Stimulated activated naive CD4-positive, alpha-beta T cell treated with Interleukin-2 at 50 U/mL for 16 hours (primary cell): ENCODE measurements at regions not wholly inside any gene's neighbourhood (a gene's known extent, or its start where the extent isn't known, plus 50 kb on each side); places are given as distances from the start of the nearest gene placed in this dataset.

Experiments used
- DNase-seq: peaks from one replicate; lab custom pipeline; 2025; lab: John Stamatoyannopoulos, UW

- no peak for DNase-seq
These were observed 94.5 kb upstream of the ZNF469 start for GRCh38 chr16:88288303-88288702.

- DNase-seq: no peak
These were observed 93.8 kb upstream of the ZNF469 start for GRCh38 chr16:88289001-88289400.

- no peak for DNase-seq
These were observed 93.2 kb upstream of the ZNF469 start for GRCh38 chr16:88289561-88289960.

- no peak for DNase-seq
These were observed 92.8 kb upstream of the ZNF469 start for GRCh38 chr16:88289968-88290401.

- DNase-seq: no peak
These were observed 91.6 kb upstream of the ZNF469 start for GRCh38 chr16:88290850-88291830.

- no peak for DNase-seq
These were observed 90.5 kb upstream of the ZNF469 start for GRCh38 chr16:88292007-88292970.

- DNase-seq: no peak
These were observed 89.7 kb upstream of the ZNF469 start for GRCh38 chr16:88293097-88293496.

GRCh38 chr16:88295671-88296436, 86.9 kb upstream of the ZNF469 start:
- DNase-seq: no peak

- no peak for DNase-seq
These were observed 86.2 kb upstream of the ZNF469 start for GRCh38 chr16:88296437-88297177.

GRCh38 chr16:88297178-88297720, 85.5 kb upstream of the ZNF469 start:
- no peak for DNase-seq

- DNase-seq: no peak
These were observed 84.5 kb upstream of the ZNF469 start for GRCh38 chr16:88298181-88298832.

- no peak for DNase-seq
These were observed 83.7 kb upstream of the ZNF469 start for GRCh38 chr16:88298833-88299745.

- no peak for DNase-seq
These were observed 82.9 kb upstream of the ZNF469 start for GRCh38 chr16:88299751-88300462.

- no peak for DNase-seq
These were observed 82.3 kb upstream of the ZNF469 start for GRCh38 chr16:88300463-88300835.

- DNase-seq: no peak
These were observed 81.3 kb upstream of the ZNF469 start for GRCh38 chr16:88301431-88301830.

- no peak for DNase-seq
These were observed 80.9 kb upstream of the ZNF469 start for GRCh38 chr16:88301886-88302285.

GRCh38 chr16:88302666-88303065, 80.1 kb upstream of the ZNF469 start:
- DNase-seq: no peak

- DNase-seq: no peak
These were observed 79.4 kb upstream of the ZNF469 start for GRCh38 chr16:88303405-88303804.
